ENCODE measurements at regions not wholly inside any gene's neighbourhood (a gene's known extent, or its start where the extent isn't known, plus 50 kb on each side); places are given as distances from the start of the nearest gene placed in this dataset.

DNA sequence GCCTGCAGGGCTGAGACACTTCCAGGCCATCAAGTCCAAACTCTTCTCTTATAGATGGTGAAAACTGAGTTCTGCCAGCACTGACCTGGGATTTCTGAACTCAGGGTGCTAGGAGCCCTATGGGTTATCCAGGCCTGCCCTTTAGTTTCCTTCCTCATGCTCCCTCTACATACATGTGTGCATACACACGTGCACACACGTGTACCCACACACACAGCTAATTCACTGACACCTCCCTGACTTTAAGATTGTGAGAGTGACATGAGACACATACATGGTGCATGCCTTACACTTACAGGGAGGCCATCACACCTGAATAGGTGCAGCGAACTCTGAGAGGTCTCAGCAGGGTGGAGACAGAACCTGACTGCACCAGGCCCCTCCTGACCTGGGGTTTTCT, 267.4 kb downstream of the CYP26B1 start:
- no peaks in the 10 kb centered on the region for H4K20me1 ChIP-seq (ENCODE audit: control insufficient read depth, insufficient read depth)
- POLR2A ChIA-PET: no interaction called here
- no peak overlapping the region for H3K9ac ChIP-seq (ENCODE audit: control insufficient read depth, insufficient read depth, low read length)
- SMC1A ChIA-PET (ENCODE audit: uncharacterized antibody, unreplicated experiment): no interaction called here
- no peak overlapping the region for H3K27ac ChIP-seq (ENCODE audit: control insufficient read depth, insufficient read depth)
- intact Hi-C loops (cut with micrococcal nuclease; ENCODE audit: unreplicated experiment) (no loop called here), in situ Hi-C loops (cut with MboI) (no loop called here)
- ATAC-seq: no peak
- H2AFZ ChIP-seq (ENCODE audit: control insufficient read depth, low read depth, low read length): no peak overlapping the region
- WGBS (ENCODE audit: insufficient coverage, insufficient replicate concordance, low lambda C conversion rate, missing lambda C conversion rate): 5% methylated on average over 3 of the region's 3 CpGs
- BruUV-seq (replicated peaks): no TSS peak
- H3K9me3 ChIP-seq (replicated peaks; ENCODE audit: control insufficient read depth, insufficient read depth, low read length): no peaks in the 10 kb centered on the region
- no peaks in the 10 kb centered on the region for H3K36me3 ChIP-seq (ENCODE audit: control insufficient read depth in 2 of 2, insufficient read depth in 2 of 2, low read length in 1 of 2)
- CTCF ChIA-PET: no interaction called here
- no peak for FAIRE-seq
- no peaks in the 10 kb centered on the region for H3K27me3 ChIP-seq (replicated peaks in 1 of 2; ENCODE audit: control insufficient read depth in 2 of 2, insufficient read depth in 2 of 2, low read length in 1 of 2)
- DNase-seq (ENCODE audit: low read depth, low spot score): no peak
- H3K4me2 ChIP-seq (ENCODE audit: control insufficient read depth, insufficient read depth): no peak overlapping the region
- H3K79me2 ChIP-seq (ENCODE audit: control insufficient read depth, insufficient read depth, low read length): no peaks in the 10 kb centered on the region
- H3K4me1 ChIP-seq (ENCODE audit: control insufficient read depth, insufficient read depth, low read length): no peaks in the 10 kb centered on the region
- RAD21 ChIA-PET (ENCODE audit: unreplicated experiment): no interaction called here
- H3K4me3 ChIP-seq: no peak overlapping the region
- no peak for TF ChIP-seq RELA (IDR thresholded peaks at IDR 0.05; ENCODE audit: borderline replicate concordance, partially characterized antibody)
- no peak for TF ChIP-seq SP1 (IDR thresholded peaks at IDR 0.05; ENCODE audit: low read depth, low read length)
- TF ChIP-seq PAX8 (IDR thresholded peaks at IDR 0.05): no peak
- TF ChIP-seq, protein P1, sequence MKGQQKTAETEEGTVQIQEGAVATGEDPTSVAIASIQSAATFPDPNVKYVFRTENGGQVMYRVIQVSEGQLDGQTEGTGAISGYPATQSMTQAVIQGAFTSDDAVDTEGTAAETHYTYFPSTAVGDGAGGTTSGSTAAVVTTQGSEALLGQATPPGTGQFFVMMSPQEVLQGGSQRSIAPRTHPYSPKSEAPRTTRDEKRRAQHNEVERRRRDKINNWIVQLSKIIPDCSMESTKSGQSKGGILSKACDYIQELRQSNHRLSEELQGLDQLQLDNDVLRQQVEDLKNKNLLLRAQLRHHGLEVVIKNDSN (IDR thresholded peaks at IDR 0.05; ENCODE audit: borderline replicate concordance, extremely low read length, insufficient read depth, low read depth, low read length): no peak
- TF ChIP-seq, protein P2, sequence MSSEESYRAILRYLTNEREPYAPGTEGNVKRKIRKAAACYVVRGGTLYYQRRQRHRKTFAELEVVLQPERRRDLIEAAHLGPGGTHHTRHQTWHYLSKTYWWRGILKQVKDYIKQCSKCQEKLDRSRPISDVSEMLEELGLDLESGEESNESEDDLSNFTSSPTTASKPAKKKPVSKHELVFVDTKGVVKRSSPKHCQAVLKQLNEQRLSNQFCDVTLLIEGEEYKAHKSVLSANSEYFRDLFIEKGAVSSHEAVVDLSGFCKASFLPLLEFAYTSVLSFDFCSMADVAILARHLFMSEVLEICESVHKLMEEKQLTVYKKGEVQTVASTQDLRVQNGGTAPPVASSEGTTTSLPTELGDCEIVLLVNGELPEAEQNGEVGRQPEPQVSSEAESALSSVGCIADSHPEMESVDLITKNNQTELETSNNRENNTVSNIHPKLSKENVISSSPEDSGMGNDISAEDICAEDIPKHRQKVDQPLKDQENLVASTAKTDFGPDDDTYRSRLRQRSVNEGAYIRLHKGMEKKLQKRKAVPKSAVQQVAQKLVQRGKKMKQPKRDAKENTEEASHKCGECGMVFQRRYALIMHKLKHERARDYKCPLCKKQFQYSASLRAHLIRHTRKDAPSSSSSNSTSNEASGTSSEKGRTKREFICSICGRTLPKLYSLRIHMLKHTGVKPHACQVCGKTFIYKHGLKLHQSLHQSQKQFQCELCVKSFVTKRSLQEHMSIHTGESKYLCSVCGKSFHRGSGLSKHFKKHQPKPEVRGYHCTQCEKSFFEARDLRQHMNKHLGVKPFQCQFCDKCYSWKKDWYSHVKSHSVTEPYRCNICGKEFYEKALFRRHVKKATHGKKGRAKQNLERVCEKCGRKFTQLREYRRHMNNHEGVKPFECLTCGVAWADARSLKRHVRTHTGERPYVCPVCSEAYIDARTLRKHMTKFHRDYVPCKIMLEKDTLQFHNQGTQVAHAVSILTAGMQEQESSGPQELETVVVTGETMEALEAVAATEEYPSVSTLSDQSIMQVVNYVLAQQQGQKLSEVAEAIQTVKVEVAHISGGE (CRISPR knock-in tag; IDR thresholded peaks at IDR 0.05): no peak
- TF ChIP-seq SIN3A (IDR thresholded peaks at IDR 0.05; ENCODE audit: low read depth, low read length): no peak
- TF ChIP-seq, protein P3, sequence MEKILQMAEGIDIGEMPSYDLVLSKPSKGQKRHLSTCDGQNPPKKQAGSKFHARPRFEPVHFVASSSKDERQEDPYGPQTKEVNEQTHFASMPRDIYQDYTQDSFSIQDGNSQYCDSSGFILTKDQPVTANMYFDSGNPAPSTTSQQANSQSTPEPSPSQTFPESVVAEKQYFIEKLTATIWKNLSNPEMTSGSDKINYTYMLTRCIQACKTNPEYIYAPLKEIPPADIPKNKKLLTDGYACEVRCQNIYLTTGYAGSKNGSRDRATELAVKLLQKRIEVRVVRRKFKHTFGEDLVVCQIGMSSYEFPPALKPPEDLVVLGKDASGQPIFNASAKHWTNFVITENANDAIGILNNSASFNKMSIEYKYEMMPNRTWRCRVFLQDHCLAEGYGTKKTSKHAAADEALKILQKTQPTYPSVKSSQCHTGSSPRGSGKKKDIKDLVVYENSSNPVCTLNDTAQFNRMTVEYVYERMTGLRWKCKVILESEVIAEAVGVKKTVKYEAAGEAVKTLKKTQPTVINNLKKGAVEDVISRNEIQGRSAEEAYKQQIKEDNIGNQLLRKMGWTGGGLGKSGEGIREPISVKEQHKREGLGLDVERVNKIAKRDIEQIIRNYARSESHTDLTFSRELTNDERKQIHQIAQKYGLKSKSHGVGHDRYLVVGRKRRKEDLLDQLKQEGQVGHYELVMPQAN (conservative IDR thresholded peaks at IDR 0.05): no peak
- TF ChIP-seq, protein P4, sequence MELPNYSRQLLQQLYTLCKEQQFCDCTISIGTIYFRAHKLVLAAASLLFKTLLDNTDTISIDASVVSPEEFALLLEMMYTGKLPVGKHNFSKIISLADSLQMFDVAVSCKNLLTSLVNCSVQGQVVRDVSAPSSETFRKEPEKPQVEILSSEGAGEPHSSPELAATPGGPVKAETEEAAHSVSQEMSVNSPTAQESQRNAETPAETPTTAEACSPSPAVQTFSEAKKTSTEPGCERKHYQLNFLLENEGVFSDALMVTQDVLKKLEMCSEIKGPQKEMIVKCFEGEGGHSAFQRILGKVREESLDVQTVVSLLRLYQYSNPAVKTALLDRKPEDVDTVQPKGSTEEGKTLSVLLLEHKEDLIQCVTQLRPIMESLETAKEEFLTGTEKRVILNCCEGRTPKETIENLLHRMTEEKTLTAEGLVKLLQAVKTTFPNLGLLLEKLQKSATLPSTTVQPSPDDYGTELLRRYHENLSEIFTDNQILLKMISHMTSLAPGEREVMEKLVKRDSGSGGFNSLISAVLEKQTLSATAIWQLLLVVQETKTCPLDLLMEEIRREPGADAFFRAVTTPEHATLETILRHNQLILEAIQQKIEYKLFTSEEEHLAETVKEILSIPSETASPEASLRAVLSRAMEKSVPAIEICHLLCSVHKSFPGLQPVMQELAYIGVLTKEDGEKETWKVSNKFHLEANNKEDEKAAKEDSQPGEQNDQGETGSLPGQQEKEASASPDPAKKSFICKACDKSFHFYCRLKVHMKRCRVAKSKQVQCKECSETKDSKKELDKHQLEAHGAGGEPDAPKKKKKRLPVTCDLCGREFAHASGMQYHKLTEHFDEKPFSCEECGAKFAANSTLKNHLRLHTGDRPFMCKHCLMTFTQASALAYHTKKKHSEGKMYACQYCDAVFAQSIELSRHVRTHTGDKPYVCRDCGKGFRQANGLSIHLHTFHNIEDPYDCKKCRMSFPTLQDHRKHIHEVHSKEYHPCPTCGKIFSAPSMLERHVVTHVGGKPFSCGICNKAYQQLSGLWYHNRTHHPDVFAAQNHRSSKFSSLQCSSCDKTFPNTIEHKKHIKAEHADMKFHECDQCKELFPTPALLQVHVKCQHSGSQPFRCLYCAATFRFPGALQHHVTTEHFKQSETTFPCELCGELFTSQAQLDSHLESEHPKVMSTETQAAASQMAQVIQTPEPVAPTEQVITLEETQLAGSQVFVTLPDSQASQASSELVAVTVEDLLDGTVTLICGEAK (IDR thresholded peaks at IDR 0.05; ENCODE audit: borderline replicate concordance): no peak
- TF ChIP-seq, protein P5, sequence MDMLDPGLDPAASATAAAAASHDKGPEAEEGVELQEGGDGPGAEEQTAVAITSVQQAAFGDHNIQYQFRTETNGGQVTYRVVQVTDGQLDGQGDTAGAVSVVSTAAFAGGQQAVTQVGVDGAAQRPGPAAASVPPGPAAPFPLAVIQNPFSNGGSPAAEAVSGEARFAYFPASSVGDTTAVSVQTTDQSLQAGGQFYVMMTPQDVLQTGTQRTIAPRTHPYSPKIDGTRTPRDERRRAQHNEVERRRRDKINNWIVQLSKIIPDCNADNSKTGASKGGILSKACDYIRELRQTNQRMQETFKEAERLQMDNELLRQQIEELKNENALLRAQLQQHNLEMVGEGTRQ (IDR thresholded peaks at IDR 0.05; ENCODE audit: borderline replicate concordance, low read depth, low read length): no peak
- no peak for TF ChIP-seq TCF12 (IDR thresholded peaks at IDR 0.05; ENCODE audit: low read depth, low read length)
- TF ChIP-seq, protein P6, sequence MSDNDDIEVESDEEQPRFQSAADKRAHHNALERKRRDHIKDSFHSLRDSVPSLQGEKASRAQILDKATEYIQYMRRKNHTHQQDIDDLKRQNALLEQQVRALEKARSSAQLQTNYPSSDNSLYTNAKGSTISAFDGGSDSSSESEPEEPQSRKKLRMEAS (IDR thresholded peaks at IDR 0.05; ENCODE audit: low read depth, low read length): no peak
- no peak for TF ChIP-seq DPF2 (IDR thresholded peaks at IDR 0.05)
- TF ChIP-seq JUND (IDR thresholded peaks at IDR 0.05; ENCODE audit: low read depth, low read length): no peak
- TF ChIP-seq ZNF24 (IDR thresholded peaks at IDR 0.05): no peak

Measured in GM12878 (cell line).